Transverse colon (tissue), 4 donors: ENCODE measurements at regions not wholly inside any gene's neighbourhood (a gene's known extent, or its start where the extent isn't known, plus 50 kb on each side); places are given as distances from the start of the nearest gene placed in this dataset.

Source experiments
- DNase-seq: peaks from one replicate; pipeline ENCODE4 v3.0.0-alpha.2; 2019
- H3K27ac ChIP-seq, 4 donors: fragments of 200-600 bp; sonication (generic); 2 replicates each; pipeline ENCODE4 v1.5.1; 2016 to 2018; ENCODE audit warnings: inconsistent platforms in 4 of 4
- H3K27me3 ChIP-seq: fragments of 200-600 bp; sonication (generic); 2 replicates; pipeline ENCODE4 v1.5.1; 2017; ENCODE audit warnings: inconsistent platforms
- H3K36me3 ChIP-seq, 4 donors: fragments of 200-600 bp; sonication (generic); 2 replicates each; pipeline ENCODE4 v1.5.1; 2017 to 2019; ENCODE audit warnings: inconsistent platforms in 4 of 4
- H3K4me1 ChIP-seq, 4 donors: fragments of 200-600 bp; sonication (generic); 2 replicates each; pipeline ENCODE4 v1.5.1; 2017 to 2020; ENCODE audit warnings: inconsistent platforms in 4 of 4
- H3K4me3 ChIP-seq, 4 donors: fragments of 200-600 bp; sonication (generic); 1 replicate in 1 of 4; 2 replicates in 3 of 4; pipeline versions ENCODE4 v1.5.1 to v1.6.1; 2017 to 2019; ENCODE audit warnings: inconsistent platforms in 4 of 4
- H3K9me3 ChIP-seq, 2 donors: fragments of 200-600 bp; sonication (generic); 2 replicates each; pipeline ENCODE4 v1.5.1; 2017 to 2019; ENCODE audit warnings: inconsistent platforms in 2 of 2
- EP300 ChIP-seq: sonication (generic); formaldehyde crosslinking; IDR thresholded peaks from one replicate; pipeline ENCODE4 v1.6.1; 2017; ENCODE audit warnings: antibody characterized with exemption, low read depth
- POLR2A ChIP-seq: fragments of 450-650 bp; IDR thresholded peaks from one replicate; pipeline ENCODE4 v1.6.1; 2016; ENCODE audit warnings: antibody characterized with exemption, mild to moderate bottlenecking, moderate library complexity
- POLR2AphosphoS5 ChIP-seq, 3 donors: sonication (generic); formaldehyde crosslinking; IDR thresholded peaks; one replicate each; pipeline ENCODE4 v1.6.1; 2016; ENCODE audit warnings: antibody characterized with exemption in 3 of 3
- WGBS, 2 donors: methylation state at CpG; one replicate each; pipeline ENCODE4 v1.1.5; 2018; ENCODE audit warnings: low coverage in 1 of 2; 5-methylcytosine and 5-hydroxymethylcytosine counted together
- in situ Hi-C, 4 donors: fragments of 200-750 bp; cut with MboI; loops; one replicate each; pipeline versions ENCODE4 v1.15.0 to v1.15.1; 2017; ENCODE audit warnings: low sequenced_read_pairs in 3 of 4, low pct_ligation_motif_present in 1 of 4, low pct_unique_long_range_greater_than_20kb in 1 of 4
- intact Hi-C: fragments of 100-400 bp; cut with DNase I; formaldehyde crosslinking; loops from one replicate; pipeline ENCODE4 v1.15.1; 2023; ENCODE audit warnings: low total_unique reads
- TF ChIP-seq, protein P1 (sequence below), 5 experiments: fragments of 200-600 bp in 3 of 5; fragments of 450-650 bp in 2 of 5; sonication (generic) in 3 of 5; IDR thresholded peaks; 1 replicate in 2 of 5; 2 replicates in 3 of 5; pipeline ENCODE4 v1.5.1; 2016 to 2017; ENCODE audit warnings: antibody characterized with exemption in 5 of 5, inconsistent platforms in 3 of 5, mild to moderate bottlenecking in 2 of 5, moderate library complexity in 1 of 5

DNA sequence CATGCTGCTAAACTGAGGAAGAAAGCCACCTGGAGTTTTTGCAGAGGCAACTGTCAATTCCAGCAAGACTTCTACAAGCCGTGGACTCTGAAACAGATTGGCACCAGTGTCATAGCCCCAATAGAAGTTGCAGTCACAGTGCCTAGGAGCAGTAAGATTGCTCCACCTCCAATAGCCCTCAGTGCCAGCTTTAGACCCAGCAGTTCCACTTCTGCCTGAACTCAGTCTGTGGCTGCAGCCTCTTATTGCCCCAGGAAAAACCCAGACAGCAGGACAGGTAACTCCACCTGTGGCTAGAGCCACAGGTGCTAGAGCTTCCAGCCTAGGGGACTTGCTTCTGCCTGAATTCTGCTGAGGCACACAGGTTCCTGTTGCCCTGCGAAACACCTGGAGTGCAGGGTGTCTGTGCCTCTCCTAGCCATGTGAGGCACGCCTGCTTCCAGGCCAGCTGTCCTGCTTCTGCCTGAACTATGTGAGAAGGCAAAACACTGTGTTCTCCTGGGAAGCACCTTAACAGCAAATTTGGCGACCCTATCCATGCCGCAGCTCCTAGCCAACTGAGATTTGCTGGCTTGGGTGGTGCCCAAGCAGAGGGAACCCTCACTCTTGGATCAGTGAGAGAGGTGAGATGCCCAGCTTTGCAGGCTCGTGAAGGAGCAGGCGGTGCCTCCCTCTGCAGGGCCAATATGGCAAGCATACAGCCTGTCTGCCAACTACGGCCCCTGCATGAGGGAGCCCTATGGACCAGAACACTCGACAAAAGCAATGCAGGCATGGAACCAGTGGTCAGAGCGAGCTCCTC lies 607.6 kb downstream of the PCDH17 start:
- H3K4me1 ChIP-seq, result no peaks in the 10 kb centered on the region
- no peaks in the 10 kb centered on the region for H3K36me3 ChIP-seq
- in situ Hi-C loops (no loop called here), intact Hi-C loops (no loop called here)
- H3K9me3 ChIP-seq, result peaks cover 0 to 6% of the 10 kb centered on the region in 2 donors
- TF ChIP-seq POLR2A (no peak), POLR2AphosphoS5 (IDR thresholded peaks at IDR 0.05) (no peak), EP300 (no peak)
- TF ChIP-seq, protein P1, sequence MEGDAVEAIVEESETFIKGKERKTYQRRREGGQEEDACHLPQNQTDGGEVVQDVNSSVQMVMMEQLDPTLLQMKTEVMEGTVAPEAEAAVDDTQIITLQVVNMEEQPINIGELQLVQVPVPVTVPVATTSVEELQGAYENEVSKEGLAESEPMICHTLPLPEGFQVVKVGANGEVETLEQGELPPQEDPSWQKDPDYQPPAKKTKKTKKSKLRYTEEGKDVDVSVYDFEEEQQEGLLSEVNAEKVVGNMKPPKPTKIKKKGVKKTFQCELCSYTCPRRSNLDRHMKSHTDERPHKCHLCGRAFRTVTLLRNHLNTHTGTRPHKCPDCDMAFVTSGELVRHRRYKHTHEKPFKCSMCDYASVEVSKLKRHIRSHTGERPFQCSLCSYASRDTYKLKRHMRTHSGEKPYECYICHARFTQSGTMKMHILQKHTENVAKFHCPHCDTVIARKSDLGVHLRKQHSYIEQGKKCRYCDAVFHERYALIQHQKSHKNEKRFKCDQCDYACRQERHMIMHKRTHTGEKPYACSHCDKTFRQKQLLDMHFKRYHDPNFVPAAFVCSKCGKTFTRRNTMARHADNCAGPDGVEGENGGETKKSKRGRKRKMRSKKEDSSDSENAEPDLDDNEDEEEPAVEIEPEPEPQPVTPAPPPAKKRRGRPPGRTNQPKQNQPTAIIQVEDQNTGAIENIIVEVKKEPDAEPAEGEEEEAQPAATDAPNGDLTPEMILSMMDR (IDR thresholded peaks at IDR 0.05), result no peak
- H3K27ac ChIP-seq, result no peak overlapping the region
- H3K27me3 ChIP-seq, result no peaks in the 10 kb centered on the region
- no peak for DNase-seq
- WGBS, 2 donors, result 74% methylated on average over 6 of the region's 10 CpGs; no CpG with 5 or more reads in 1 of the 2 donors
- no peak overlapping the region for H3K4me3 ChIP-seq

DNA sequence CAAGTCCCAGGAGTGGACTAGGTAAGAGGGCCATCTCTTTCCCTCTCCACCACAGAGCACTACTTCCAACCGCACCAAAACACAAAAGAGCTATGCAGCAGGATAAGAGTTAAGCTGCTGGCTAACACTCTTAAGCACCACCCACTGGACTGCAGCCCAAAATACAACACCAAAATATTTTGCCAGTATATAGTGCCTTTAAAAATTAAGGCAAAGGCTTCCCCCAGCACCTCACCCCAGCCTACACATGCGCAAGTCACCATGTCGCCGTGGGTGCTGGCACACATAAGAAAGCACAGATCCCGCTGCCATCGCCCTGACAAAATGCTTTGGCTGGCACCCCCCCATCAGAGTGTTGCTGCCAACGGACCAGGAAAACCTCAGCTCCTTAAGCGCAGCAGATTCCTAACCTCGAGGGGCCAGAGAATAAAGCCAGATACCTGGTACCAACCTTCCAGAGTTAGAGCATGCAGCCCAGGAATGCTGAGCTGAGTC lies 608.3 kb downstream of the PCDH17 start:
- in situ Hi-C loops (no loop called here), intact Hi-C loops (no loop called here)
- TF ChIP-seq, protein P1 (IDR thresholded peaks at IDR 0.05), result no peak
- TF ChIP-seq POLR2A (no peak), EP300 (no peak), POLR2AphosphoS5 (IDR thresholded peaks at IDR 0.05) (no peak)
- no peak for DNase-seq
- Histone ChIP-seq H3K4me1 (no peaks in the 10 kb centered on the region), H3K4me3 (no peak overlapping the region), H3K9me3 (peaks cover 4 to 6% of the 10 kb centered on the region in 2 donors), H3K27ac (no peak overlapping the region), H3K27me3 (no peaks in the 10 kb centered on the region), H3K36me3 (no peaks in the 10 kb centered on the region)
- 77 to 100% methylated on average over 1 to 6 of the region's 9 CpGs for WGBS, 2 donors

DNA sequence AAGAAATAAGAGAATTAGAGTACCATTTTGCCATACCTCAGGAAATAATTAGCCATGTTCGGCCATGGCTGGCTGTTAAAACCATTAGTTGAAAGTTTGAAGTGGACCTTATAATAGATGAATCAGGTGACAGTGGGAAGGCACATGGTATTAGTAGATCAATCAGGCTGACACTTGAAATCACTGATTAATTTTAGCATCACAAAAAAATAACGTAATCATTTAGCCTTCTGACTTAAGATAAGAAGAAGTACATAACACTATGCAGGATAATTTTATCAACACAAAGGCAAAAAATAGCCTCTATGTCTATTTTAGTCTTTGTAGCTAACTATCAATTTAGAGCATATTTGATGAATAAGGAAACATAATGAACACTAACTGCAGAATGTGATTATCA lies 615.5 kb downstream of the PCDH17 start:
- no peak for DNase-seq
- intact Hi-C loops, result no loop called here
- H3K27me3 ChIP-seq, result no peaks in the 10 kb centered on the region
- H3K36me3 ChIP-seq, result no peaks in the 10 kb centered on the region
- H3K27ac ChIP-seq, result no peak overlapping the region
- in situ Hi-C loops, result no loop called here
- 67 to 85% methylated on average over 2 of the region's 2 CpGs for WGBS, 2 donors
- TF ChIP-seq EP300 (no peak), POLR2AphosphoS5 (IDR thresholded peaks at IDR 0.05) (no peak), POLR2A (no peak)
- TF ChIP-seq, protein P1 (IDR thresholded peaks at IDR 0.05), result no peak
- no peak overlapping the region for H3K4me3 ChIP-seq
- H3K9me3 ChIP-seq, result peaks cover under 1 to 6% of the 10 kb centered on the region in 2 donors
- H3K4me1 ChIP-seq, result no peaks in the 10 kb centered on the region

DNA sequence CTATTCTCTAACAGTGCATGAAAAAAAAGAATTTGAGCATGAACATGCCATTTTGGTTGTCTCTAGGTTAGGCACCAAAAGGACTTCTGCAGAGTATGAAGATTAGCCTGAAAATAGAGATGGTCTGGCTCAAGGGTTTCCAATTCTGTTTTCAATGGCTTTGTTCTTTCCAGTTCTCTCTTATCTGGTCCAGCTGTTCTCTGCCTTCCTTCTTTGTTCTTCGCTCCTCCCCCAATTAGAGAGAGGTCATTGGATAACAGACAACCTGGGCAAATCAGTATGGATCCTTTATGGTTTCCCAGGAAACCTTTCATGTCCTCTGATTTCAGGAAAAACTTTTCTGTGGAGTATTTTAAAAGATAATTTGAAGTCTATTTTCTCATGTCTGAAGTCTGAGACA lies 623.4 kb downstream of the PCDH17 start:
- WGBS, 2 donors, result 50 to 88% methylated on average over 1 of the region's 1 CpG
- in situ Hi-C loops, result no loop called here
- peaks cover 0 to 3% of the 10 kb centered on the region in 2 donors for H3K9me3 ChIP-seq
- no peaks in the 10 kb centered on the region for H3K36me3 ChIP-seq
- no peak overlapping the region for H3K4me3 ChIP-seq
- no peak overlapping the region for H3K27ac ChIP-seq
- no peaks in the 10 kb centered on the region for H3K4me1 ChIP-seq
- DNase-seq, result no peak
- no peaks in the 10 kb centered on the region for H3K27me3 ChIP-seq
- TF ChIP-seq POLR2AphosphoS5 (IDR thresholded peaks at IDR 0.05), result no peak
- no peak for TF ChIP-seq EP300
- TF ChIP-seq, protein P1 (IDR thresholded peaks at IDR 0.05), result no peak
- no peak for TF ChIP-seq POLR2A
- intact Hi-C loops, result no loop called here
